ENCODE measurements at regions not wholly inside any gene's neighbourhood (a gene's known extent, or its start where the extent isn't known, plus 50 kb on each side); places are given as distances from the start of the nearest gene placed in this dataset.

GRCh38 chr9:88216126-88216995 lies 78.1 kb upstream of the SPATA31C2 start:
- TF ChIP-seq CTCF (optimal IDR thresholded peaks at IDR 0.05 in 1 of 3, IDR thresholded peaks at IDR 0.05 in 1 of 3, conservative IDR thresholded peaks at IDR 0.05 in 1 of 3; ENCODE audit: extremely low read depth in 1 of 3, insufficient read depth in 2 of 3, low read length in 3 of 3) (no peak), EZH2 (IDR thresholded peaks at IDR 0.05; ENCODE audit: low read length) (no peak)

All from keratinocyte (primary cell).